Activated CD4-positive, CD25-positive, alpha-beta regulatory T cell (primary cell): ENCODE measurements at regions not wholly inside any gene's neighbourhood (a gene's known extent, or its start where the extent isn't known, plus 50 kb on each side); places are given as distances from the start of the nearest gene placed in this dataset.

Experiments used
- DNase-seq, 4 experiments: peaks; one replicate each; lab custom pipeline; 2025; lab: John Stamatoyannopoulos, UW

DNA sequence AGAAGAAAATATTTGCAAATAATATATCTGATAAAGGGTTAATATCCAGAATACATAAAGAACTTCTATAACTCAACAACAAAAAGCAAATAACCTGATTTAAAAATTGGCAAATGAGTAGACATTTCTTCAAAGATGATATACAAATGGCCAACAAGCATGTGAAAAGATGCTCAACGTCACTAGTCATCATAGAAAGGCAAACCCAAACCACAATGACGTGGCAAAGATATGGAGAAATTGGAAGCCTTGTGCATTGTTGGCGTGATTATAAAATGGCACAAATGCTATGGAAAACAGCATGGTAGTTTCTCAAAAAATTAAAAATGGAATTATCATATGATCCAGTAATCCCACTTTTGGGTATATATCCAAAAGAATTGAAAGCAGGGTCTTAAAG lies 466.3 kb downstream of the TBC1D22A start:
- no peak for DNase-seq

DNA sequence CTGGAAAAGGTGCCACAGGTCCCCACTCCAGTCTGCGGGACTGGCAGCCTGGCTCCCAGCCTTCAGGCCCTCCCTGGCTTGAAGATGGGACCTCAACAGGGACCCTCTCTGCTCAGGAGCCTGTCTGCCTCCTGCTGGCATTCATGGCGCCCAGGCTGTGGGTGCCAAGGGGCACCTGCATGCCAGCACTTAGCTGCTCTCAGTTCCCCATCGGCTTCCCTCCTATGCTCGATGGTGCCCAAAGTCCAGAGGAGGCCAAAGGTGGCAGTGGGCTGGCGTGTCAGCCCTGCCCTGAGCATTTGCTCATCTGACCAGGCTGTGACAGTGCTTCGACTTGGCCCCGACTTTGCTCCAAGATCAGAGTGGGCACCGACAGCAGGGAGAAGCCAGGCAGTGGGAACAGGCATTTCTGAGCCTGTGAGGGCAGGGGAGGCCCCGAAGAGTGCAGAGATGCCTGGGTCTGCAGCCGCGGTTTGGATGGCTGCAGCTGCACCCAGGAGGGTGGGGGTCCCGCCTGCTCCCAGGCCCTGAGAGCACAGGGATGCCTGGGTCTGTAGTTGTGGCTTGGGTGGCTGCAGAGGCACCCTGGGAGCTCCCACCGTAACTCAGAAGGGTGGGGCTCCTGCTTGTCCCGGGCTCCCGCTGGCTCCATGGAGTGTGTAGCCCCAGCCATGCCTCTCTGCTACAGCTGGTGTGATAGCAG lies 463.6 kb downstream of the TBC1D22A start:
- DNase-seq = no peak

DNA sequence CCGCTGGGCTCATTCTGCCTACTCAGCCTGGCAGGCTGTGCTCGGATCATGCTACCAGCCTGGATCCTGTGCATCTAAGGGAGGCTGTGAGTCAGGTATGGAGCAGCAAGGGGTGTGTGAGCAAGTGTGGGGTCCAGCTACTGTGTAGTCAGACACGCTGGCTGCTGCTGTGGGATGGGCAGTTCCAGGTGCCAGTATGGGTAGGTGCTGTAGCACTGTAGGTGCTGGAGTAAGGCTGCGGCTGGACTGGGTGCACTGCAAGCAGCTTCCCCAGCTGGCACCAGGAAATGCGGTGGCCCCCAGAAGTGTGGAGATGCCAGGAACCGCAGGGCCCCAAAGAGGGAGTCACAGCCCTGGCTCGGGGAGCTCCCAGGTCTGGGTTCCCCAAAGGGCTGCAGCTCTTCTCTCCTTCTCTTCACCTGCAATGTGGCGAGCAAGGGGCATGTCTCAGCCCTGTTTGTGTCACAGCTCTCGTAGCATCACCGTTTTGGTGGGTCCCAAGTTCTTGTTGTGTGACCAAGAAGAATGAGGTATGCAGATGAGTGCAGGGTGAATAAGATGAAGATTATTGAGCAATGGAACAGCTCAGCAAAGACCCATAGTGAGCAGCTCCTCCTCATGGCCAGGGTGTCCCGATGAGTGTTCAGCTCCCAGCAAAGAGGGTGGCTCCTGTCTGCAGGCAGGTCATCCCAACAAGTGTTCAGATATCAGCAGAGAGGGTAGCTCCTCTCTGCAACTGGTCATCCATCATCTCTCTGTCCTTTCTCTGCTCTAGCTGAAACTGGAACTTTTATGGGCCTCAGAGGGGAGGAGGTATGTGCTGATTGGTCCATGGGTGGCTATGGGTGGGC lies 462.9 kb downstream of the TBC1D22A start:
- DNase-seq = no peak
